GM10266 (cell line): ENCODE measurements at regions not wholly inside any gene's neighbourhood (a gene's known extent, or its start where the extent isn't known, plus 50 kb on each side); places are given as distances from the start of the nearest gene placed in this dataset.

Source experiments
- DNase-seq: peaks from one replicate; pipeline ENCODE4 v3.0.0; 2012; ENCODE audit errors: extremely low spot score
- CTCF ChIP-seq: IDR thresholded peaks from 2 replicates; pipeline ENCODE4 v1.5.1; 2012; ENCODE audit warnings: mild to moderate bottlenecking, low read depth; ENCODE audit not compliant: control insufficient read depth, insufficient read depth; ENCODE audit errors: missing control alignments

- DNase-seq = no peak
- no peak for TF ChIP-seq CTCF
These were observed 910.7 kb upstream of the CNTN5 start for GRCh38 chr11:98110030-98110429.

GRCh38 chr11:98115873-98116272 is 904.9 kb upstream of the CNTN5 start:
- no peak for TF ChIP-seq CTCF
- no peak for DNase-seq

- no peak for DNase-seq
- no peak for TF ChIP-seq CTCF
These were observed 890.6 kb upstream of the CNTN5 start for GRCh38 chr11:98130117-98130625.

GRCh38 chr11:98136357-98136756 is 884.4 kb upstream of the CNTN5 start:
- TF ChIP-seq CTCF = no peak
- DNase-seq = no peak

GRCh38 chr11:98137437-98137836 is 883.3 kb upstream of the CNTN5 start:
- no peak for TF ChIP-seq CTCF

GRCh38 chr11:98143661-98144060 is 877.1 kb upstream of the CNTN5 start:
- TF ChIP-seq CTCF = no peak

More at GRCh38 chr11:98137437-98137836, 883.3 kb upstream of the CNTN5 start:
- DNase-seq = no peak

GRCh38 chr11:98153752-98154151 is 867.0 kb upstream of the CNTN5 start:
- no peak for TF ChIP-seq CTCF

More at GRCh38 chr11:98143661-98144060, 877.1 kb upstream of the CNTN5 start:
- DNase-seq = no peak

More at GRCh38 chr11:98153752-98154151, 867.0 kb upstream of the CNTN5 start:
- no peak for DNase-seq
